NCI-H2171 treated with DMSO at 0.1 percent for 48 hours (cell line): ENCODE measurements at regions not wholly inside any gene's neighbourhood (a gene's known extent, or its start where the extent isn't known, plus 50 kb on each side); places are given as distances from the start of the nearest gene placed in this dataset.

Experiments used
- DNase-seq: peaks from one replicate; lab custom pipeline; 2025; lab: John Stamatoyannopoulos, UW

DNA sequence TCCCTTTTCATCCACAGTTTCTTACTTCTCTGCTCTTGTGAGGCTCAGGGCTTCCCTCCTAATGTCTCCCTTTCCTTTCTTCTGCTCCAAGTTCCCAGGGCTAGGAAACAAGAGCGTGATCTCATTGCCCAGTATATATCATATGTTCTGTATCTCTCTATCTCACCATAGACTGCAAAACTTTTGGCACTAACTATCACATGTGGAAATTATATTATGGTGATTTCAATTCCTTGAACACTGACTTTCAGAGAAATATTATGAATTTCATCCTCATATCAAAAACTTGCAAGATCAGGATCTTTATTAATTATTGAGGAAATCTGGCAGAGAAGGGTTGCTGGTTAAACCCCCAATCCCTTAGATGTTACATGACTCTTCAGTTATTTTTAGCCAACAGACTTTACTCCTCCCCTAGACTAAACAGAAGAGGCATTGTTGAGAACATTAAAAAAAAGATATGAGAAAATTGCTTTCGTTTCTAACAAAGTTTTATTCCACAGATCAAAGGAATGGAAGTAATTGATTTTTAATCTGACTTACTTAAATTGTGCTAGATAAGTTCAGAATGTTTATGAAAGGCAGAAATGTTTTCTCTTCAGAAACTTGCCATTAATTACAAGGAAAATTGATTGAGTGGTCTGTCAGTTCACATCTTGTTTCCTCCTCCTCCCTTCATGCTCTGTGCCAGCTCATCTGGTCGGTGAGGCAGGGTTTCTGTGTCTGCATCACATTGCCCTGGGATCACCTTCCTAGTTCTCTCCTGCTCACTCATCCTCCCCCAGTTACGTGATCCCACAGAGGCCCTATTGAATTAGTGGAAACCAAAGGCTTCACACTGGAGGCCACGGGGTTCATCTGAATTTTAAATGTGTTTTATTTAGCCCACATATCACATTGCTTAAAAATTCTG lies 378.5 kb downstream of the LMO7 start:
- peak; percentile 48 for DNase-seq

DNA sequence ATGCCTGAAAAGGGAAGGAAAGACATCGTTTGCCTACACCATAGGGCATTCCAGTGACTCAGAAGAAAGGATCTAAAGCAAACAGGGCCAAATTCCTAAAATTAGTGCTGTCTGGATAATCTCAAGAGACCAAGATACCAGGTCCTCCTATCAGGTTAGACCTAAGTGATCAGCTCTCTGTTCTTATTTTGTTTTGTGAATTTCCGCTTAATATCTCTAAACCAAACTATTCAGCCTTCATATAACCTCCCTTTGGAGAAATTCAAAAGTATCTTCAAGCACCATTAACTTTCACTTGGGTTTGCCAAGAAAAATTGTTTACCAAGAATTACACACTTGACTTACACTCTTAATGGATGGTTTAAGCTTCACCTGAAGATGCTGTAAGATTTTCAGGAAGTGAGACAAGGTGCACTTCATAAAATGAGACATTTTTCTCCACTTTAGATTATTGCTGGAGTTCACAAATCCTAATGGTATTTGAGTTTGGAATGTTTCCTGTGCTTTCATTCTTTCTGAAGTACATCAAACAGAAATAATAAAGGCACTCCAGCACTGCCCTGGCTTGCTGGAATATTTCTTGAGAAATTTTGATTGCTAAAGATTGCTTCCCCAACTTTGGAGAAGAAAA lies 376.1 kb downstream of the LMO7 start:
- no peak for DNase-seq

DNA sequence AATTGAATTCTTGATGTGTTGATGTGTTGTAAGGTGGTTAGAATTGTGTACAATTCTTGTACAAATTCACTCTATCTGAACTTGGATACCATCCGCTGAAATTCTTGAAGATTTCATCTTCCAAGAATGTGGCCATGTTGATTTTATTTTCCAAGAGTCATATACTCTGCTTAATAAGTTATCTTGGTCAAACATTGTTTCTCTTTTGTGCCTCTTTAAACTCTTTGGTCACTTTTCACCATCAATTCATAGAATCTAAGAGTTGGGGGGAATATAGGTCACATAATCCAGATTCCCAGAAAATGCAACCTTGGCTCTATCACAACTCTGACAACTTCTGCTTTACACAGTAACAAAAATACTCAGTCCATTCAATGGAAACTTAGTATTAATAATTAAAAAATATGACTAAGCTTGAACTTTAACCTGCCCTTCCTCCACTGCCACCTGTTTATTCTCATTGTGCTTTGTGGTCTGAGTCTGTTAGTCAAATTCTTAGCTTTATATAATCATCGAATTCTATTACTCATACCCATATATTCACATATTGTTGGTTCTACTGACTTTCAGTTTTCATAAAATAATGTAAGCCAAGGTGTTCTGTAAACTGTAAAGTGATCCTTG lies 373.2 kb downstream of the LMO7 start:
- no peak for DNase-seq

DNA sequence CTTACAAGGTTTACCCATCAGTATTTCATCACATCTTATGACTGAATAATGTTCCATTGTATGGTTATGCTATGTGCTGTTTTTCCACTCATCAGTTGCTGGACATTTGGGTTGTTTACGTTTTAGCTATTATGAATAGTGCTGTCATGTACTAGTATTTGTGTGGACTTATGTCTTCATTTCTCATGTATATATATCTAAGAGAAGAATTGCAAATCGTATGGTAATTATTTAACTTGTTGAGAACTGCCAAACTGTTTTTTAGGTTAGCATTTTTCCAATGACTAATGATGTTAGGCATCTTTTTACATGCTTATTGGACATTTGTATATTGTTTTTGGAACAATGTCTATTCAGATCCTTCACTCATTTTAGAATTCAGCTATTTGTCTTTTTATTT lies 368.3 kb downstream of the LMO7 start:
- no peak for DNase-seq

DNA sequence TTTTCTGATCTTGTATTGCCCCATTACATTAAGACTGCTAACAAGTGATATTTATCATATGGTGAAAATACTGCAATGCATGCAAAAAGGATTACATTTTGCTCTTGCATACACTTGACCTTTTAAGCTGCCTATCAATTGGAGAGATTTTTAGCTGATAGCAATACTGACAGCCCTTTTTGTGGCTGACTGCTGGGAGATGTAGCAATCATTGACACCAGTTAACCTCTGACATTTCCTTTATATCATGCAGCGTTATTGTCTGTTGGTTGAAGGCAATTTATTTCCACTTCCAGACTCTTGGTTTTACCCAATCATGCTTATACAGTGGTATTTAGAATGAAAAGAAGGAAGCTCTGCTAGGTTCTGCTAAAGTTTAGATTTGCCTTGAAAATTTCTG lies 364.0 kb downstream of the LMO7 start:
- no peak for DNase-seq

DNA sequence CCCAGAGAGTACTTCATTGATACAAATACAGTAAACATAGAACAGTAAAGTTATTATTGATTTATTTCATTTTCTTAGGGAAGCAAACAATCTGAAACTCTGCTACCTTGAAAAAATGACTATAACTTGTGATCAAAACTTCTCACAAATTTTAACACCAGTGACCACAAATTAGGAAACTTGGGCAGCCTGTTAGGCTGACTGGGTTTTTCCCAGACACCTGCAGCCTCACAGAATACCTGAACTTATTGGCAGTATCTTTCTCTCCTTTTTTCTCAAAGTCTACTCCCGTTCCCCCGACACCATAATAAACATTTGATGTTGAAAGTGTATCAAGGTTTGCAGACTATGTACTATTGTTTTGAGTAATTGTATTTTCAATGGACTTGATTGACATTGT lies 360.5 kb downstream of the LMO7 start:
- DNase-seq, result no peak

DNA sequence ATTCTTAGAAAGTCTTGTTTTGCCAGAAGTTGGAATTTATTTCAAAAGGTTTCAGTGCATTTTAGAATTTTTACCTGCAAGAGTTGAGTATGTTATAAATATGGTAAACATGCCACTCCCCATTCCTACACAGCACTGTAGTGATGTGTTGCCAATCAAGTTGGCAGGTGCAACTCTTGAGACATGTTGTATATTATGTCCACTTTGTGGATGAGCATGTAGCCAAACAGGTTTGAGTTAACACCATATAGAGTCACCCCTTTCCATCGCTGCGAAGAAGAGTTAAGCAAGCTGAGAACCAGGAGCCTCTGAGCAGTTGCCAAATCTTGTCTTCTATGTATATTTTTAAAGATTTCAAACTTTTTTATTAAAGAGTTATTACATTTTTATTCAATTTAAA lies 359.8 kb downstream of the LMO7 start:
- DNase-seq, result no peak

DNA sequence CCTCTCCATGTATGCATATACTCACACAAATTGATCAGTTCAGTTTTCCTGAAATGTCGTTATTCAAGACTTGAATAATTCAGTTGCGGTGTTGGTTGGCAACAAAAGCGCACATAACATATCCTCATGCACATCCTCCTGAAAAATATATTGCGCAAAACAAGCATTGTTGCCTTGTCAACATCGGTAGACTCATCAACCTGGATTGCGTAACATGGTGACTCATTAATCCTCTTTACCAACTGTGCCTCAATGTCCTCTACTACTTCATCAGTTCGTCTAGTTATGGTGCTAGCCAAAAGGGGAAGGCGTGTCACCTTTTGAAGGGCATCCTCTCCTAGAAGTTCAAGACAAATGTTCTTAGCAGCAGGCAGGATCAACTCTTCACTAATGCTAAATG lies 357.7 kb downstream of the LMO7 start:
- DNase-seq, result no peak

DNA sequence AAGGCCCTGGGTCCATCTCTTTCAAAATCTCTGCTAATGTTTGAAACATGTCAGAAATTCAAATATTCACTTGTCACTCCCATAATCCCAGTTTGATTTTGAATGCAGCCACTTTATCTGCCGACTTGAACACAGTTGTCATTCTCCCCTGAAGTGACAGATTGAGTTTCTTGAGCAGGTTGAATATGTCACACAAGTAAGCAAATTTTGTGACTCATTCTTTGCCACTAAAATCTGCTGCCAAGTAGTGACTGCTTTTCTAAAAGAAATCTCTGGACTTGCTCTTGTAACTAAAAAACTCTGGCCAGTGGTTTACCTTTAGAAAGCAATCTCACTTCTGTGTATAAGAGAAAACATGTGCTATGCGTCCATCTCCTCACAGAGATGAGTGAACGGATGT lies 357.1 kb downstream of the LMO7 start:
- DNase-seq, result no peak

DNA sequence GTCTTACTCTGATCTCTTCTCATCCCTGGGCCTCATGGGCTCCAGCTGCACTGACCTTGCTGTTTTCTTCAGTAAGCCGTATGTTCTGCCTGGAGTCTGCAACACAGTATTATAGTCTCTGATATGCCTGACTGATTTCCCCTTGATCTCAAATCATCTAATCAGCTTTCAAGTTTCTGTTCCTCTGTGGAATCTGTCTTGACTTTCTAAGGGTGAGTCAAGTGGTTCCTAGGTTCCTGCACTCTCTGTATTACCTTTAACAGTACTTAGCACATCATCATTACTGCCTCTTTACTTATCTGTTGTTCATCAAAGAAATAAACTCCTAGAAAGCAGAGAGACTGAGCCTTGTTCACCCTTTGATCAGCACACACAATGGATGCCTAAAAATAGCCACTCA lies 350.7 kb downstream of the LMO7 start:
- peak; percentile 8 for DNase-seq

DNA sequence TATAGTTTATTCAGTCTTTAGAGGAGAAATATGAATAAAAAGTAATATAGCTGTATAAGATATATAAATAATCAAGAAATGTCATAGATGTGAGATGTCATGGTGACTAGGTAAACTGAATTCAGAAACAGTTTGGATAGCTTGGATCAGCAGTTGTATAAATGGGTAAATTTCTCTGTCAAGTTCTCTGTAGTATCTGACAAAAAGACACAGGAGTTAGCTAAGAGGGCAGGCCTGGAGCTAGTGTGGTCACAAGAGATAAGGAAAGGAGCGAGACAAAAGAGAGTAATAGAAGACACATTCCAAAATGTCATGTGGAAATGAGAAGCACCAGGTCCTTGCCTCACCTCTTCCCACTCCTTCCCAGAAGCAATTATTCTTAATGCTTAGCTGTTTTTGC lies 349.0 kb downstream of the LMO7 start:
- DNase-seq, result no peak

DNA sequence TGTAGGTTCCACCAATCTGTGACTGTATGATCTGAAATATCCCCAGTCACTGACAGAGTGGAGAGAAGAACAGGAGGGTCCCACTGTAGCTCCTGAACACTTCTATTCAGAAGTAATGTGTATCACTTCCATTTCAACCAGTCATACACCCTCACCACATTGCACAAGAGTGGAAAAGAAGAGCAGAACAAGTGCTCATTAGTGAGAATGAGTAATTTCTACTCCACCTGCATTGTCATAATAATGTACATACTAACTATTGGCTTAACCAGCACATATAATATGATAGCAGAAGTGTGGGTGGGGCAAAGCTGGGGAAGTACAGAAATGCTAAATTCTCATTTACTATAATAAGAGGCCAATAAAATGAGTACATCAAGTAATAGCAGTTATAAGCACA lies 342.7 kb downstream of the LMO7 start:
- no peak for DNase-seq

DNA sequence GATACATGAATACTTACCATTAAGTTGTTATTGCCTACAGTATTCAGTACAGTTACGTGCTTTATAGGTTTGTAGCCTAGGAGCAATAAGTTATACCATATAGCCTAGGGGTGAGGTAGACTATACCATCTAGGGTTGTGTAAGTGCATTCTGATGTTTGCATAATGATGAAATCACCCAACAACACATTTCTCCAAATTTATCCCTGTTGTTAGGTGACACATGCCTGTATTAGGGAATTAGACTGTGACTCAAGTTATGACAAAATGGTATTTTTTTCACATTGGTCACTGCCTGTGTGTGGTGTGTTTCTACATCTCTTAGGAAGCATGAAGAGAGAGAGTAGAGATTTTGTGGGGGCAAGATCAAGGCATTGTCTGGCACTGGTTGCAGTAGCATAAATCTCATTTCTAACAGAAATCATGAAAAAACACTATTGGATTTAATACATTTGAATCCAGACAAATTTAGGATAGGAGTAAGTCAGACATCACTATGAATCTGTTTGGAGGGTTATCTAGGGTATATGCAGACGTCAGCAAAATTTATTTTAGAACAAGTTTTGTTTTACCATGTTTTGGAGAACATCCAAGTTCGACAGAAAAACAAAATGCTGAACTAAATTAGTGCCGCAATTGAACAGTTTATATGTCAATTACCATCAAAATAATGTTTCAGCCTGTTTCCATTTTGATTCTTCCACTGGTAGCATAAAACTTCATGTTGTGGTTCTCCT lies 332.1 kb downstream of the LMO7 start:
- DNase-seq, result no peak

DNA sequence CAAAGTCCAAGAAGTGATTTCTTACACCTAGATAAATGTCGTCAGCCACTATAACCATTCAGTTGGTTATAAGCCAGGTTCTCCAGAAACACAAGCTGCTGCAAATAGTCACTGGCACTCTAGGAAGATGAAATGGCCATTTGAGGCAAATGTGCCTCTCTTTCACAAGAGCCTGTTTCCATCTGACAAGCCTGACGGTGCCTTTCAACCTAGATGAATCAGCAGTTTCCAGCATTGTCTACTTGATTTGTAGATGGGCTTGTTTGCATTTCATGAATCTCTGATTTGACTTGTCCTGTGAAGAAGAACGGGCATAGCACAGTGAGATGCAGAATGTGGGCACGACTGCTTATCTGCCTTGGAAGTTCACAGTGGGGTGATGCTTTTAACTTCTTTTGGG lies 327.2 kb downstream of the LMO7 start:
- no peak for DNase-seq

DNA sequence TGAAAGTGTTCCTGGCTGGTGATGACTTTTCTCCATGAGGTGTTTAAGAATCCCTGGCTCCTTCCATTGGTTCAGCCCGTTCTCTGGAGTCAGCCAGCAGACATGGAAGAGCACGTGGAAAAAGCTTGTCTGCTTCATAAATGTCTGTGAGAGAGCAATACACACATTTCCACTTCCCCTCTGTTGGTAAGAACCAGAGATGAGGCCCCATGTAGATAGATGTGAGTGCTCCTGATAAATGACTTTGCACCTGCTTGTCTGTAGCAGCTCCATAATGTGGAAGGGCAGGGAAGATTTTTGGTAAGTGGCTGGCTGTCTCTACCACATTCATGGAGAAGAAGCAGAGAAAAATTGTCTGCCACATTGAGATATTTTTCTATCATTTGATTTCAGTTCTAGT lies 325.8 kb downstream of the LMO7 start:
- DNase-seq, result no peak

DNA sequence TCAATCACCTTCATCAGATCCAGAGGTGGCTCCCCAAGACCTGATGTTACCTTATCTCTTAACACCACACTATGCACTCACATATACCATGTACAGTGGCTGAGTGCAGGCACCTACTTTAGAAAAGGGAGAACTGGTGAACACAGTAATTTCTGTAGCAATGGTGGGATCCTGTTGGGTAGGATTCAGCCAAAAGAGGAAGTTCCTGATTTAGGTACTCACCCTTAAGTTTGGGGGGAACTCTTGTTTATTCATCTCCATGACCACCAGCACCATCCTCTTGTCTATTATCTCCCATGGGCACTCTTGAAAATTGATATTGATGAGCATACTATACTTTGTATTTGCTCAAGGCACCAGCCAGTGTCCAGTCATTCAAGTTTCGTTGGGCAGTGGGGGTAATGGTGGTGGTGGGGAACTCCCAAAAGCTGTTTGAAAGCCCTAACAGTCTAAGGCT lies 324.4 kb downstream of the LMO7 start:
- no peak for DNase-seq

DNA sequence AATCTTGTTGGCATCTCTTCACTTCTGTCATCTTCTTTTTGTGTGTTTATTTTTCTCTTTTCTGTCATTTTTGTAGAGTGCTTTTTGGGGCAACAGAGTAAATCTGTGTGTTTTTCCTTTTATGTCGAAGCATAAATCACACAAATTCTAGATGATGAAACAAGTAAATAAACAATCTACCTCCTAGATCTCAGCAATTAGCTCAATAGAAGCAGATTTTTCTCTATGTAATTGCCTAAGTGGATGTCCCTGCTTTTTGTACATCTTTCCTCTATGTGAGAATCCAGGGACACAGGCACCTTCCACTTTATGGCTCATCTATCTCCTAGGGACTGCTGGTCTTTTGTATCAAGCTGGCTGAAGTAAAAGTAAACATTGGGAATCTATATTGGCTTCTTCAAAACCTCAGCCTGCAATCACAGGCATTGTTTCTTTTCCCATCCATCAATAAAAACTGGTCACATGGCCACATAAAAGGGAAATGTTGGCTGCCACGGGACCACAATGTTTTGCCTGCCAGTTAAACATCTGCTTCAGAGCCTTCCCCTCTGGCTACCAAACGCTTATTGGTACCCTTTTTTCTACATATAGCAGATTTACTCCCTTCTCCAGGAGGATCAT lies 323.8 kb downstream of the LMO7 start:
- DNase-seq, result no peak

DNA sequence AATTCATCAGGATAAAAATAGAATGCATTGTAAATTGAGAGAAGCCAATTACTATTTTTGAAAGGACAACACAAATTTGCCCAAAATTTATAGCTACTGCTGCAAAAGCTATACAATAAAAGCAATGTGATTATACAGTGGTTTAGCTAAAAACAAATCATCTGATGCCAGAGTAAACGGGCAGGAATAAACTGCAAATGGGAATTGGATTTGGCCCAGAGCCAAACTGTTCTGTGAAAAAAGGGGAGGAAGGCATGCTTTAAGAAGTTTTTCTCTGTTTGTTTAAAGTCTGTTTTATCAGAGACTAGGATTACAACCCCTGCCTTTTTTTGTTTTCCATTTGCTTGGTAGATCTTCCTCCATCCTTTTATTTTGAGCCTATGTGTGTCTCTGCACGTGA lies 317.5 kb downstream of the LMO7 start:
- peak; percentile 9 for DNase-seq

DNA sequence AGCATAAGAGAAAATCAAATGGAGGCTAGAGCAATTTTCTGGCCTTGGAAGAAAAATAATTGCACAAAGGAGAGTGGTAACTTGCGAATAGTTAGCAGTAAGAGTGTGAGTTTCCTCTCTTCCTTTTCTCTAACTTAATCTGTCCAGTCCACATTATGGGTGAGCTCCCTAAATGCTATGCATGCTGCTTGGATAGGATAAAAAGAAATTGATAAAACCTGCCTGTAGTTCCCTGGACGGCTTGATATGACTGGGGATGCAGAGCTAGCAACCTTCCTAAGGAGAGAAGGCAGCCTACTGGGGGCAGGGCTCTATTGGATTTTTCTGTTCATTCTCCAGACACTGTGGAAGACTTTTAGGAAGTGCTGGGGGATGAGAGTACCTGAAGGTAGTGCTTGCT lies 311.3 kb downstream of the LMO7 start:
- no peak for DNase-seq

DNA sequence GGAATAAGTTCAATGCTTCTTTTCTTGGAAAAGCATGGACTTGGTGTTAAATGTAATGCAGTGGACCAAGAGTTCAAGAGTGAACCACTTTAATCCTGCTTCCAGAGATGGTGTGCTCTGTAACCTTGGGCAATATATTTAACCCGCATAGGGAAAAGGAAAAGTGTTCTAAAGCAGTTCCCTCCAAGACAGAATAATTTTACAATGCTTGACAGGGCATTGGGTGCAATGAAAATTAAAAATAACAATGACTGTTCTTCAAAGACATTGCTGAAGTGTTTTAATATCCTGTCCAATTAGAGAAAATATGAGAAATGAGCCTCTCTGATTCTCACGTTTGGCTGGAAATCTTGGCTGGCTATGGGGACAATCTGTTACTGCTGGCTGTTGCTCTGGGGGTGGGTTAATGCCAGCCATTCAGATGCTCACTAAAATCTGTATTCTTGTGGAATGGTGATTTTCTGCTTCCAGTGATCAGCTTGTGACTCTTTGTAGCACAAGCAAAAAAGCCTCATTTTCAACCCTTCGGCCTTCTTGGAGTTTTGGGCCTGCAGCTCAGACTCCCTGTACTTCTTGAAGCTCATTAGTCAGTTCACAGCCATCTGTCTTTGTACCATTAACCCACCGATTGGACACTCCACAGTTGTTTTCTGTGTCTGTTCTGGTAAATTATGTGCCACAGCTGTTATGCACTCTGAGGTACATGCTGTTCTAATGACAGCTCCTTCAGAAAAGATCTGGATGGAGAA lies 310.6 kb downstream of the LMO7 start:
- peak; percentile 96 for DNase-seq

DNA sequence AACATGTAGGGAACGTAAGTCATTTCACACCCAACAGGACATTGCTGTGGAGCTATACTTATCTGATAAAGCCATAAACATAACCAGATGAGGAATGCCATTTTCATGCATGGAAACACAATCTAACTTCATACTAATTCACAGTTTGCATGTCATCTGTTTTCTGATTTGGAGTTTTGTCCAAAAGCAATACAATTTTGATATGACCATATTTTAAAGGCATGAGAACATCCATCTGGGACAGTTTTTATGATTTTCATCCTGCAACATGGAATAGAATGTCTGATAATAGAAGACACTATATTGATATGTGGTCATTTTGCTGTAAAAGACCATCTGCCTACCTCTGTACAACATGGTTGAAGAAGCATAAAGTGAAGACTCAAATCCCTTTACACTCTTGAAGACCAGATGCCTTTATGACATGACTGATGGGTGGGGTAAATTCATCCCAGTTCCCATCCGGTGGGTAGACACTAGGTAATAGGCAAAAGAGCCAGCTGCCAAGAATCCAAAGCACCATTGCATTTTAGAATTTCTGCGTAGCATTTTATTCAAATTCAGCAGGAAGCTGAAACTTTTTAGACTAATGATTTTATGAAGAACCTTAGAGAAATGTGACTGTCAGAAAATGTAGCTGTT lies 309.8 kb downstream of the LMO7 start:
- peak; percentile 73 for DNase-seq
